IMR-90 (cell line): ENCODE measurements at regions not wholly inside any gene's neighbourhood (a gene's known extent, or its start where the extent isn't known, plus 50 kb on each side); places are given as distances from the start of the nearest gene placed in this dataset.

ENCODE experiments used
- ATAC-seq: fragments of 200-7000 bp; cut with Tn5 transposase; 2 replicates; pipeline ENCODE4 v1.9.1; 2020; ENCODE audit warnings: low read depth, mild to moderate bottlenecking, moderate library complexity
- BruUV-seq: library from RNA; stranded (reverse); fragments of 400-500 nt; replicated peaks from 2 replicates; lab custom pipeline; 2021; lab: Mats Ljungman, UMichigan
- CTCF ChIA-PET: fragments of 300-600 bp; formaldehyde crosslinking; extraction: SDS; loops from one replicate; lab custom pipeline; 2021; ENCODE audit warnings: antibody characterized with exemption; lab: Yijun Ruan, JAX
- POLR2A ChIA-PET: fragments of 300-600 bp; sonication (Branson Sonifier 250); formaldehyde crosslinking; loops from one replicate; lab custom pipeline; 2022; ENCODE audit warnings: antibody characterized with exemption; ENCODE audit not compliant: unreplicated experiment; lab: Charles Lee
- DNase-seq: peaks from one replicate; pipeline ENCODE4 v3.0.0; 2013
- H2AFZ ChIP-seq: replicated peaks from 2 replicates; pipeline ENCODE3; 2013; ENCODE audit warnings: low read length, mild to moderate bottlenecking; ENCODE audit not compliant: poor library complexity
- H2AK5ac ChIP-seq: 2 replicates; pipeline ENCODE4 v1.6.1; 2013; ENCODE audit warnings: low read depth, low read length, inconsistent platforms
- H2AK9ac ChIP-seq: replicated peaks from 2 replicates; pipeline ENCODE3; 2013; ENCODE audit warnings: mild to moderate bottlenecking, low read depth, low read length, moderate library complexity; ENCODE audit not compliant: poor library complexity
- H2BK120ac ChIP-seq: 2 replicates; pipeline ENCODE4 v1.6.1; 2013; ENCODE audit warnings: low read depth, low read length, inconsistent platforms
- H2BK15ac ChIP-seq: 3 replicates; pipeline ENCODE4 v1.6.1; 2013; ENCODE audit warnings: low read depth, low read length, inconsistent platforms
- H2BK20ac ChIP-seq: 2 replicates; pipeline ENCODE4 v1.6.1; 2013; ENCODE audit warnings: low read depth, mild to moderate bottlenecking, inconsistent platforms, low read length, moderate library complexity
- H2BK5ac ChIP-seq: 2 replicates; pipeline ENCODE4 v1.6.1; 2013; ENCODE audit warnings: mild to moderate bottlenecking, low read depth, low read length, inconsistent platforms; ENCODE audit not compliant: poor library complexity, severe bottlenecking
- H3K14ac ChIP-seq: replicated peaks from 2 replicates; pipeline ENCODE4 v1.6.1; 2013; ENCODE audit warnings: low read depth, low read length, inconsistent platforms
- H3K18ac ChIP-seq: 2 replicates; pipeline ENCODE4 v1.6.1; 2013; ENCODE audit warnings: low read depth, low read length, control low read depth
- H3K23ac ChIP-seq: 2 replicates; pipeline ENCODE4 v1.6.1; 2013; ENCODE audit warnings: low read depth, low read length, inconsistent platforms
- H3K27ac ChIP-seq: 2 replicates; pipeline ENCODE4 v1.5.1; 2013; ENCODE audit warnings: mild to moderate bottlenecking, control low read depth, low read length; ENCODE audit not compliant: insufficient read depth
- H3K27me3 ChIP-seq: 2 replicates; pipeline ENCODE4 v1.6.1; 2013; ENCODE audit warnings: low read length; ENCODE audit not compliant: control insufficient read depth, insufficient read depth
- H3K36me3 ChIP-seq: 2 replicates; pipeline ENCODE4 v1.6.1; 2013; ENCODE audit warnings: low read length, mixed read lengths; ENCODE audit not compliant: control insufficient read depth, insufficient read depth
- H3K4ac ChIP-seq: 2 replicates; pipeline ENCODE4 v1.6.1; 2013; ENCODE audit warnings: low read depth, low read length, inconsistent platforms
- H3K4me1 ChIP-seq: 2 replicates; pipeline ENCODE4 v1.6.1; 2013; ENCODE audit warnings: low read length, mixed read lengths; ENCODE audit not compliant: control insufficient read depth, insufficient read depth
- H3K4me2 ChIP-seq: 2 replicates; pipeline ENCODE4 v1.6.1; 2013; ENCODE audit warnings: low read depth, mild to moderate bottlenecking, control low read depth, low read length, moderate library complexity
- H3K4me3 ChIP-seq: 2 replicates; pipeline ENCODE4 v1.5.1; 2013; ENCODE audit warnings: low read depth, mild to moderate bottlenecking, control low read depth, low read length, moderate library complexity; ENCODE audit not compliant: insufficient read depth
- H3K56ac ChIP-seq: 2 replicates; pipeline ENCODE4 v1.6.1; 2013; ENCODE audit warnings: low read length, inconsistent platforms; ENCODE audit not compliant: insufficient read depth; ENCODE audit errors: extremely low read depth
- H3K79me1 ChIP-seq, 2 experiments: 2 replicates each; pipeline ENCODE4 v1.6.1; 2013; ENCODE audit warnings: low read length in 2 of 2, inconsistent platforms in 1 of 2, low read depth in 1 of 2
- H3K9ac ChIP-seq: 2 replicates; pipeline ENCODE4 v1.6.1; 2013; ENCODE audit warnings: low read depth, low read length, control low read depth
- H3K9me1 ChIP-seq: 2 replicates; pipeline ENCODE4 v1.6.1; 2013; ENCODE audit warnings: low read length, inconsistent platforms; ENCODE audit not compliant: insufficient read depth
- H3K9me3 ChIP-seq: 2 replicates; pipeline ENCODE4 v1.6.1; 2013; ENCODE audit warnings: low read length; ENCODE audit not compliant: control insufficient read depth, insufficient read depth
- H4K20me1 ChIP-seq: 2 replicates; pipeline ENCODE4 v1.6.1; 2013; ENCODE audit warnings: low read length, inconsistent platforms; ENCODE audit not compliant: insufficient read depth
- H4K5ac ChIP-seq: 2 replicates; pipeline ENCODE4 v1.6.1; 2013; ENCODE audit warnings: mild to moderate bottlenecking, low read depth, low read length, control low read depth
- H4K8ac ChIP-seq, 2 experiments: 2 replicates each; pipeline ENCODE4 v1.6.1; 2013; ENCODE audit warnings: low read depth in 2 of 2, low read length in 2 of 2, control low read depth in 1 of 2, inconsistent platforms in 1 of 2
- H4K91ac ChIP-seq: 2 replicates; pipeline ENCODE4 v1.6.1; 2013; ENCODE audit warnings: low read depth, low read length, inconsistent platforms; ENCODE audit not compliant: insufficient read depth
- BHLHE40 ChIP-seq: fragments of 150-350 bp; IDR thresholded peaks from 2 replicates; pipeline ENCODE4 v1.6.1; 2016; ENCODE audit warnings: mild to moderate bottlenecking, low read depth, low read length
- CEBPB ChIP-seq: IDR thresholded peaks from 2 replicates; pipeline ENCODE4 v1.6.1; 2012; ENCODE audit warnings: low read depth, low read length, improper control_type of control experiment
- NFE2L2 ChIP-seq: fragments of 150-350 bp; IDR thresholded peaks from 2 replicates; pipeline ENCODE4 v1.6.1; 2016; ENCODE audit warnings: low read depth, mild to moderate bottlenecking, low read length
- RAD21 ChIP-seq: IDR thresholded peaks from 2 replicates; pipeline ENCODE4 v1.6.1; 2012; ENCODE audit warnings: low read length, improper control_type of control experiment
- RCOR1 ChIP-seq: IDR thresholded peaks from 2 replicates; pipeline ENCODE4 v1.6.1; 2012; ENCODE audit warnings: mild to moderate bottlenecking, low read length, improper control_type of control experiment; ENCODE audit not compliant: insufficient replicate concordance
- WGBS, 2 experiments: methylation state at CpG; one replicate each; pipeline versions ENCODE4 v1.1.5 to v1.1.7; 2013; ENCODE audit warnings: missing lambda C conversion rate in 2 of 2; ENCODE audit not compliant: insufficient read length in 1 of 2; ENCODE audit errors: extremely low coverage in 2 of 2; 5-methylcytosine and 5-hydroxymethylcytosine counted together
- dilution Hi-C: fragments of 300-500 bp; cut with HindIII; formaldehyde crosslinking; loops from one replicate; pipeline ENCODE4 v1.14.3; 2018; ENCODE audit warnings: low sequenced_read_pairs; ENCODE audit not compliant: unreplicated experiment
- in situ Hi-C: fragments of 300-500 bp; cut with MboI; formaldehyde crosslinking; loops from 3 replicates; pipeline ENCODE4 v1.14.3; 2019; ENCODE audit warnings: low sequenced_read_pairs, inconsistent platforms, mixed read lengths
- intact Hi-C: fragments of 100-400 bp; cut with micrococcal nuclease; formaldehyde crosslinking; loops from 2 replicates; pipeline ENCODE4 v1.10.0; 2022
- TF ChIP-seq, protein P1 (sequence below): conservative IDR thresholded peaks from 2 replicates; pipeline ENCODE4 v1.5.1; 2012; ENCODE audit warnings: mild to moderate bottlenecking, low read depth, low read length, improper control_type of control experiment

GRCh38 chr7:130949550-130949949, 215.5 kb upstream of the KLF14 start:
- dilution Hi-C loops (no loop called here), intact Hi-C loops (no loop called here), in situ Hi-C loops (no loop called here)
- Histone ChIP-seq H3K18ac (no peak overlapping the region), H3K9me1 (peaks cover 16% of the 10 kb centered on the region), H4K20me1 (no peaks in the 10 kb centered on the region), H3K4me1 (peaks cover 24% of the 10 kb centered on the region), H3K9me3 (no peaks in the 10 kb centered on the region), H2BK5ac (peak overlapping the region; percentile 17), H3K36me3 (peaks cover 18% of the 10 kb centered on the region), H3K4me2 (no peak overlapping the region), H3K14ac (no peak overlapping the region), H3K27ac (no peak overlapping the region), H3K56ac (no peak overlapping the region), H3K4me3 (no peak overlapping the region), H3K9ac (no peak overlapping the region), H2AFZ (no peak overlapping the region), H4K8ac (no peak overlapping the region), H2BK15ac (no peak overlapping the region), H2BK20ac (no peak overlapping the region), H2AK5ac (no peak overlapping the region), H3K4ac (no peak overlapping the region), H4K91ac (no peak overlapping the region), H2AK9ac (no peak overlapping the region), H4K5ac (no peak overlapping the region), H3K79me1 (peaks cover 31 to 72% of the 10 kb centered on the region in 2 experiments), H3K27me3 (no peaks in the 10 kb centered on the region), H3K23ac (peak overlapping the region; percentile 29; the same call in 1 of the 2 replicates), H2BK120ac (no peak overlapping the region)
- POLR2A ChIA-PET, result no interaction called here
- no CpG with 5 or more reads among the region's 2 CpGs for WGBS, 2 experiments
- DNase-seq (no peak), ATAC-seq (no peak)
- CTCF ChIA-PET, result no interaction called here
- BruUV-seq, result no TSS peak
- TF ChIP-seq RAD21 (no peak), BHLHE40 (no peak), NFE2L2 (no peak), CEBPB (0 out of 2 replicates have a peak, but pooled peaks have one; percentile 31), RCOR1 (no peak)
- TF ChIP-seq, protein P1, sequence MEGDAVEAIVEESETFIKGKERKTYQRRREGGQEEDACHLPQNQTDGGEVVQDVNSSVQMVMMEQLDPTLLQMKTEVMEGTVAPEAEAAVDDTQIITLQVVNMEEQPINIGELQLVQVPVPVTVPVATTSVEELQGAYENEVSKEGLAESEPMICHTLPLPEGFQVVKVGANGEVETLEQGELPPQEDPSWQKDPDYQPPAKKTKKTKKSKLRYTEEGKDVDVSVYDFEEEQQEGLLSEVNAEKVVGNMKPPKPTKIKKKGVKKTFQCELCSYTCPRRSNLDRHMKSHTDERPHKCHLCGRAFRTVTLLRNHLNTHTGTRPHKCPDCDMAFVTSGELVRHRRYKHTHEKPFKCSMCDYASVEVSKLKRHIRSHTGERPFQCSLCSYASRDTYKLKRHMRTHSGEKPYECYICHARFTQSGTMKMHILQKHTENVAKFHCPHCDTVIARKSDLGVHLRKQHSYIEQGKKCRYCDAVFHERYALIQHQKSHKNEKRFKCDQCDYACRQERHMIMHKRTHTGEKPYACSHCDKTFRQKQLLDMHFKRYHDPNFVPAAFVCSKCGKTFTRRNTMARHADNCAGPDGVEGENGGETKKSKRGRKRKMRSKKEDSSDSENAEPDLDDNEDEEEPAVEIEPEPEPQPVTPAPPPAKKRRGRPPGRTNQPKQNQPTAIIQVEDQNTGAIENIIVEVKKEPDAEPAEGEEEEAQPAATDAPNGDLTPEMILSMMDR, result no peak
